HepG2 (cell line): ENCODE measurements at regions not wholly inside any gene's neighbourhood (a gene's known extent, or its start where the extent isn't known, plus 50 kb on each side); places are given as distances from the start of the nearest gene placed in this dataset.

Source experiments
- ATAC-seq: fragments of 200-7000 bp; cut with Tn5 transposase; 3 replicates; pipeline ENCODE4 v1.9.1; 2020; ENCODE audit warnings: mild to moderate bottlenecking, moderate library complexity
- BruUV-seq: library from RNA; stranded (reverse); fragments of 400-500 nt; replicated peaks from 2 replicates; lab custom pipeline; 2021; lab: Mats Ljungman, UMichigan
- CTCF ChIA-PET: fragments of 300-600 bp; formaldehyde crosslinking; extraction: SDS; loops from one replicate; lab custom pipeline; 2021; ENCODE audit warnings: low total read pairs, inconsistent platforms, low intra/inter-chr PET ratio; lab: Yijun Ruan, JAX
- POLR2A ChIA-PET: fragments of 350-600 bp; sonication (Branson Sonifier 250); formaldehyde crosslinking; loops from one replicate; lab custom pipeline; 2020; ENCODE audit warnings: antibody characterized with exemption, inconsistent platforms; lab: Yijun Ruan, JAX
- DNase-seq: peaks from one replicate; pipeline ENCODE4 v3.0.0-alpha.2; 2015; ENCODE audit warnings: low spot score
- FAIRE-seq: peaks from 3 replicates; lab custom pipeline; 2011; peaks lifted over from hg19 to GRCh38; lab: Jason Lieb, UNC
- H2AFZ ChIP-seq: one replicate; pipeline ENCODE4 v1.6.1; 2011; ENCODE audit warnings: low read length, inconsistent platforms
- H3K27ac ChIP-seq: fragments of 300-600 bp; 3 replicates; pipeline ENCODE4 v1.8.0; 2011; ENCODE audit warnings: mixed run types, mild to moderate bottlenecking, mixed read lengths, low read length, inconsistent platforms; ENCODE audit not compliant: insufficient read depth; ENCODE audit errors: extremely low read length
- H3K27me3 ChIP-seq, 2 experiments: fragments of 200-600 bp in 1 of 2; 2 replicates in 1 of 2; 3 replicates in 1 of 2; pipeline versions ENCODE4 v1.6.0 to v1.8.0; 2011; ENCODE audit warnings: low read length in 2 of 2, mild to moderate bottlenecking in 2 of 2, moderate library complexity in 2 of 2, inconsistent platforms in 1 of 2; ENCODE audit not compliant: insufficient read depth in 2 of 2, control insufficient read depth in 1 of 2
- H3K36me3 ChIP-seq, 2 experiments: fragments of 200-600 bp in 1 of 2; replicated peaks in 1 of 2; 2 replicates in 1 of 2; 3 replicates in 1 of 2; pipeline versions ENCODE4 v1.5.1 to v1.8.0; 2011; ENCODE audit warnings: low read length in 2 of 2, inconsistent platforms in 1 of 2; ENCODE audit not compliant: insufficient read depth in 2 of 2, control insufficient read depth in 1 of 2
- H3K4me1 ChIP-seq: 2 replicates; pipeline ENCODE4 v1.5.1; 2012; ENCODE audit warnings: low read length, inconsistent platforms; ENCODE audit not compliant: insufficient read depth
- H3K4me2 ChIP-seq: 2 replicates; pipeline ENCODE4 v1.6.0; 2011; ENCODE audit warnings: low read depth, low read length, inconsistent platforms
- H3K4me3 ChIP-seq, 3 experiments: fragments of 200-600 bp in 1 of 3; sonication (generic), shearing (Covaris generic) in 1 of 3; replicated peaks in 1 of 3; 2 replicates each; pipeline ENCODE4 v1.5.1; 2011 to 2016; ENCODE audit warnings: low read length in 3 of 3, inconsistent platforms in 2 of 3, low read depth in 2 of 3, mild to moderate bottlenecking in 2 of 3, control low read depth in 1 of 3, mixed read lengths in 1 of 3; ENCODE audit not compliant: insufficient read depth in 1 of 3
- H3K79me2 ChIP-seq: one replicate; pipeline ENCODE4 v1.6.1; 2011; ENCODE audit warnings: low read length, inconsistent platforms; ENCODE audit not compliant: insufficient read depth
- H3K9ac ChIP-seq: 2 replicates; pipeline ENCODE4 v1.6.0; 2011; ENCODE audit warnings: mild to moderate bottlenecking, low read depth, low read length, inconsistent platforms; ENCODE audit not compliant: insufficient read depth
- H3K9me3 ChIP-seq: 2 replicates; pipeline ENCODE4 v1.5.1; 2012; ENCODE audit warnings: mild to moderate bottlenecking, low read length
- H4K20me1 ChIP-seq: 2 replicates; pipeline ENCODE4 v1.6.0; 2011; ENCODE audit warnings: inconsistent platforms, mild to moderate bottlenecking, low read length, moderate library complexity; ENCODE audit not compliant: insufficient read depth
- GATAD2A ChIP-seq: IDR thresholded peaks from 2 replicates; pipeline ENCODE4 v1.6.1; 2016
- KMT2B ChIP-seq: IDR thresholded peaks from 2 replicates; pipeline ENCODE4 v1.6.1; 2016; ENCODE audit warnings: missing genetic modification reagents, missing compliant biosample characterization
- NFAT5 ChIP-seq: sonication (generic); formaldehyde crosslinking; IDR thresholded peaks from 2 replicates; pipeline ENCODE4 v1.4.0; 2020; ENCODE audit warnings: missing genetic modification reagents
- NPAS2 ChIP-seq: sonication (generic); formaldehyde crosslinking; IDR thresholded peaks from 2 replicates; pipeline ENCODE4 v1.8.0; 2022; ENCODE audit warnings: mild to moderate bottlenecking, missing genetic modification reagents, borderline replicate concordance
- PHB2 ChIP-seq: fragments of 450-650 bp; IDR thresholded peaks from 2 replicates; pipeline ENCODE4 v1.6.1; 2018; ENCODE audit not compliant: partially characterized antibody
- SP2 ChIP-seq: sonication (generic); formaldehyde crosslinking; IDR thresholded peaks from 2 replicates; pipeline ENCODE4 v1.5.1; 2020; ENCODE audit warnings: mild to moderate bottlenecking, missing genetic modification reagents
- TBX2 ChIP-seq: sonication (generic); formaldehyde crosslinking; IDR thresholded peaks from 2 replicates; pipeline ENCODE4 v1.5.0; 2020; ENCODE audit warnings: missing genetic modification reagents, mild to moderate bottlenecking, borderline replicate concordance
- ZBTB37 ChIP-seq: sonication (generic); formaldehyde crosslinking; IDR thresholded peaks from 2 replicates; pipeline ENCODE4 v1.4.0; 2020; ENCODE audit warnings: mild to moderate bottlenecking, missing genetic modification reagents
- ZBTB42 ChIP-seq: sonication (generic); formaldehyde crosslinking; IDR thresholded peaks from 2 replicates; pipeline ENCODE4 v1.5.0; 2020; ENCODE audit warnings: mild to moderate bottlenecking, missing genetic modification reagents
- ZNF678 ChIP-seq: sonication (generic); formaldehyde crosslinking; IDR thresholded peaks from 2 replicates; pipeline ENCODE4 v1.4.0; 2020; ENCODE audit warnings: mild to moderate bottlenecking, missing genetic modification reagents
- ZNF7 ChIP-seq: IDR thresholded peaks from 2 replicates; pipeline ENCODE4 v1.6.1; 2016; ENCODE audit warnings: missing biosample characterization, missing genetic modification reagents
- WGBS: methylation state at CpG from one replicate; pipeline ENCODE4 v1.1.6; 2017; ENCODE audit warnings: low lambda C conversion rate; 5-methylcytosine and 5-hydroxymethylcytosine counted together
- in situ Hi-C: cut with HindIII; loops from 2 replicates; pipeline ENCODE4 v1.10.0; 2017; ENCODE audit warnings: low pct_unique_long_range_greater_than_20kb; ENCODE audit not compliant: extremely low pct_ligation_motif_present
- intact Hi-C: fragments of 100-400 bp; cut with micrococcal nuclease; formaldehyde crosslinking; loops from one replicate; pipeline ENCODE4 v1.10.0; 2022; ENCODE audit not compliant: unreplicated experiment
- TF ChIP-seq, protein P1 (sequence below): sonication (generic); formaldehyde crosslinking; IDR thresholded peaks from 2 replicates; pipeline ENCODE4 v1.4.0; 2020; ENCODE audit warnings: missing genetic modification reagents, mild to moderate bottlenecking, borderline replicate concordance
- TF ChIP-seq, protein P2 (sequence below): sonication (generic); formaldehyde crosslinking; IDR thresholded peaks from 2 replicates; pipeline ENCODE4 v1.8.0; 2022; ENCODE audit warnings: low read depth, missing genetic modification reagents

DNA sequence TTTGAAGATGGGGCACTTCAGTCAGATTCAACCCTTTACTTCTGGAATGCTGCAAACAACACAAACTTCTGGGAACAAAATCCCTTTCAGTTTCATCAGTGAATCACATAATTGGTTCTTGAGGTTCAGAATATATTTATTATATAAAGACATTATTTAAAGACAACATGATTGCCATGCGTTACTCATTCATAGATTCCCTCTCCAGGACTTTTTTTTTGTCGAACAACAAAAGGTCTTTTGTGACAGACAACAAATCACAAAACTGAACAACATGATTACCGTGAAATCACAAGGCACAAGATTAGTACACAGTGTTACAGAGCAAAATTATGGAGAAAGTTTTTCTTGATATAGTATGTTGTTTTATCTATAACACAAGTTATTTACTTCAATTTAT is 1815.0 kb downstream of the NCAM2 start:
- in situ Hi-C loops, result no loop called here
- CTCF ChIA-PET, result no interaction called here
- Histone ChIP-seq H3K79me2 (no peaks in the 10 kb centered on the region), H3K9me3 (peaks cover 74% of the 10 kb centered on the region), H3K9ac (no peak overlapping the region), H3K36me3 (no peaks in the 10 kb centered on the region), H3K27me3 (no peaks in the 10 kb centered on the region), H4K20me1 (no peaks in the 10 kb centered on the region), H2AFZ (no peak overlapping the region), H3K4me2 (no peak overlapping the region), H3K4me3 (no peak overlapping the region), H3K27ac (no peak overlapping the region), H3K4me1 (no peaks in the 10 kb centered on the region)
- DNase-seq (no peak), FAIRE-seq (no peak), ATAC-seq (no peak)
- POLR2A ChIA-PET, result no interaction called here
- no TSS peak for BruUV-seq
- 3% methylated on average over 3 of the region's 3 CpGs for WGBS
- TF ChIP-seq ZBTB42 (no peak), NFAT5 (CRISPR knock-in tag) (no peak), SP2 (CRISPR knock-in tag) (no peak), ZNF7 (CRISPR knock-in tag) (no peak), KMT2B (CRISPR knock-in tag) (no peak), ZNF678 (CRISPR knock-in tag) (no peak), GATAD2A (CRISPR knock-in tag) (no peak), PHB2 (no peak), ZBTB37 (CRISPR knock-in tag) (no peak), NPAS2 (no peak), TBX2 (CRISPR knock-in tag) (no peak)
- TF ChIP-seq, protein P1, sequence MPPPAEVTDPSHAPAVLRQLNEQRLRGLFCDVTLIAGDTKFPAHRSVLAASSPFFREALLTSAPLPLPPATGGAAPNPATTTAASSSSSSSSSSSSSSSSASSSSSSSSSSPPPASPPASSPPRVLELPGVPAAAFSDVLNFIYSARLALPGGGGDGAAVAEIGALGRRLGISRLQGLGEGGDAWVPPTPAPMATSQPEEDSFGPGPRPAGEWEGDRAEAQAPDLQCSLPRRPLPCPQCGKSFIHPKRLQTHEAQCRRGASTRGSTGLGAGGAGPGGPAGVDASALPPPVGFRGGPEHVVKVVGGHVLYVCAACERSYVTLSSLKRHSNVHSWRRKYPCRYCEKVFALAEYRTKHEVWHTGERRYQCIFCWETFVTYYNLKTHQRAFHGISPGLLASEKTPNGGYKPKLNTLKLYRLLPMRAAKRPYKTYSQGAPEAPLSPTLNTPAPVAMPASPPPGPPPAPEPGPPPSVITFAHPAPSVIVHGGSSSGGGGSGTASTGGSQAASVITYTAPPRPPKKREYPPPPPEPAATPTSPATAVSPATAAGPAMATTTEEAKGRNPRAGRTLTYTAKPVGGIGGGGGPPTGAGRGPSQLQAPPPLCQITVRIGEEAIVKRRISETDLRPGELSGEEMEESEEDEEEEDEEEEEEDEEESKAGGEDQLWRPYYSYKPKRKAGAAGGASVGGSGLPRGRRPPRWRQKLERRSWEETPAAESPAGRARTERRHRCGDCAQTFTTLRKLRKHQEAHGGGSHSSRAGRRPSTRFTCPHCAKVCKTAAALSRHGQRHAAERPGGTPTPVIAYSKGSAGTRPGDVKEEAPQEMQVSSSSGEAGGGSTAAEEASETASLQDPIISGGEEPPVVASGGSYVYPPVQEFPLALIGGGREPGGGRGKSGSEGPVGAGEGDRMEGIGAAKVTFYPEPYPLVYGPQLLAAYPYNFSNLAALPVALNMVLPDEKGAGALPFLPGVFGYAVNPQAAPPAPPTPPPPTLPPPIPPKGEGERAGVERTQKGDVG (CRISPR knock-in tag), result no peak
- TF ChIP-seq, protein P2, sequence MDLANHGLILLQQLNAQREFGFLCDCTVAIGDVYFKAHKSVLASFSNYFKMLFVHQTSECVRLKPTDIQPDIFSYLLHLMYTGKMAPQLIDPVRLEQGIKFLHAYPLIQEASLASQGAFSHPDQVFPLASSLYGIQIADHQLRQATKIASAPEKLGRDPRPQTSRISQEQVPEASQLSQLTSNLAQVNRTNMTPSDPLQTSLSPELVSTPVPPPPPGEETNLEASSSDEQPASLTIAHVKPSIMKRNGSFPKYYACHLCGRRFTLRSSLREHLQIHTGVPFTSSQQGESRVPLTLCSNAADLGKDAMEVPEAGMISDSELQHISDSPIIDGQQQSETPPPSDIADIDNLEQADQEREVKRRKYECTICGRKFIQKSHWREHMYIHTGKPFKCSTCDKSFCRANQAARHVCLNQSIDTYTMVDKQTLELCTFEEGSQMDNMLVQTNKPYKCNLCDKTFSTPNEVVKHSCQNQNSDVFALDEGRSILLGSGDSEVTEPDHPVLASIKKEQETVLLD (CRISPR knock-in tag), result no peak
- intact Hi-C loops, result no loop called here
